ENCODE measurements at regions not wholly inside any gene's neighbourhood (a gene's known extent, or its start where the extent isn't known, plus 50 kb on each side); places are given as distances from the start of the nearest gene placed in this dataset.

- DNase-seq (ENCODE audit: low read depth) = no peak
- TF ChIP-seq, protein P1, sequence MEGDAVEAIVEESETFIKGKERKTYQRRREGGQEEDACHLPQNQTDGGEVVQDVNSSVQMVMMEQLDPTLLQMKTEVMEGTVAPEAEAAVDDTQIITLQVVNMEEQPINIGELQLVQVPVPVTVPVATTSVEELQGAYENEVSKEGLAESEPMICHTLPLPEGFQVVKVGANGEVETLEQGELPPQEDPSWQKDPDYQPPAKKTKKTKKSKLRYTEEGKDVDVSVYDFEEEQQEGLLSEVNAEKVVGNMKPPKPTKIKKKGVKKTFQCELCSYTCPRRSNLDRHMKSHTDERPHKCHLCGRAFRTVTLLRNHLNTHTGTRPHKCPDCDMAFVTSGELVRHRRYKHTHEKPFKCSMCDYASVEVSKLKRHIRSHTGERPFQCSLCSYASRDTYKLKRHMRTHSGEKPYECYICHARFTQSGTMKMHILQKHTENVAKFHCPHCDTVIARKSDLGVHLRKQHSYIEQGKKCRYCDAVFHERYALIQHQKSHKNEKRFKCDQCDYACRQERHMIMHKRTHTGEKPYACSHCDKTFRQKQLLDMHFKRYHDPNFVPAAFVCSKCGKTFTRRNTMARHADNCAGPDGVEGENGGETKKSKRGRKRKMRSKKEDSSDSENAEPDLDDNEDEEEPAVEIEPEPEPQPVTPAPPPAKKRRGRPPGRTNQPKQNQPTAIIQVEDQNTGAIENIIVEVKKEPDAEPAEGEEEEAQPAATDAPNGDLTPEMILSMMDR (conservative IDR thresholded peaks at IDR 0.05; ENCODE audit: low read length) = no peak
- no peak overlapping the region for H3K4me3 ChIP-seq (ENCODE audit: low read length)
These were observed 100.2 kb downstream of the CEBPB start for GRCh38 chr20:50290808-50291207.

DNA sequence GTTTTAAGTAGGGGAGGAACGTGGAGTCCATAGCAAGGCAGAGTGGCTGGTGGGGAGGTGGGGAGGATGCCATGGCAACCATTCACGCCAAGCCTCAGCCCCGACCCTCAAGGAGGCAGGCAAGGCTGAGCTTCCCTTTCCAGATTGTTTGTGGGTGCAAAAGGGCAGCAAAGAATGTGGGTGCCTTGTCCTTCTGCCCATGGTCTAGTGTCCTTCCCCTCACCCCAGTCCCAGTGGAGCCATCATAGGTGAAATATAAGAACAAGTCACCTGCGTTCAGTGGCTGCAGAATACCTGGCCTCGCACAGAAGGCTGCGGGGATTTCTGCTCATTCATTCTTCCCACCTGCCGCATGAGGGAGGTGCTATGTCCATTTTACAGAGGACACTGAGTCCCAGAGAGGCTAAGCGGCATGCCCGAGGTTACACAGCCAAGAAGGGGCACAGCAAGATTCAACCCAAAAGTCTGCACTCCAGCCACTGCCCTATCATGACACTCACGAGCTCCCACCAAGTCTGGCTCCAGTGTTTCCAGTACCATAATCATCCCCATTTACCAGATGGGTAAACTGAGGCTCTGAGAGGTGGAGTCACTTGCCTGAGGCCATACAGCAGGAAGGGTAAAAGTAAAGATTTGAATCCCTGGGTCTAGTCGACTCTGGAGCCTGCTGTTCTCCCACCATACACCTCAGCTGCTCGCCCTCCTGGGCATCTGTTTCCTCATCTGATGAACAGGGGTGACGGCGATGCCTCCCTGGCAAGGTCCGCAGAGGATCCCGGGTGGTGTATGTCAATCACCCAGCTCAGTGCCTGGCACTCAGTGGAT lies 100.8 kb downstream of the CEBPB start:
- TF ChIP-seq, protein P1 (conservative IDR thresholded peaks at IDR 0.05; ENCODE audit: low read length) = no peak
- no peak for DNase-seq (ENCODE audit: low read depth)
- H3K4me3 ChIP-seq (ENCODE audit: low read length) = no peak overlapping the region

DNA sequence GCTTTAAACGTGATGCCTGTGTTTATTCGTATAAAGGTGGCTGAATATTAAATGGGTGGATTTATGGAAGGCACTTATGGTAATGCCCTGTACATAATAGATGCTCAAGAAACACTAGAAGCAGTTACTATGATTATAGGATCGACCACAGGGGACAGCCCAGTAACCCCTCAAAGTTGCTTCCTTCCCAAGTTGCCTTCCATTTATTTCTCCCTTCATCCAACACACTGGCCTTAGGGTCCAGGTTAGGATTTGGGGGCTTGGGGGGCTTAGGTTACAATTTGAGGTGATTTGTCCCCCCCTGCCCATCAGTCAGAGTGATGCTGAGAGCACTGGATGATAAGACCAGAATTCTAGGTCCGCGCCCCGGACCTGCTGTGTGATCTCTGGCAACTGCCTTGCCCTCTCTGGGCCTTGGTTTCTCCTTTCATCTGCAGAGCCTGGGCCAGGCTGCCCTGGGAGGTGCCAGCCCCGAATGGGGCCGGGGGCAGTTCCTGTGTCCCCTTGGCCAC lies 101.5 kb downstream of the CEBPB start:
- no peak overlapping the region for H3K4me3 ChIP-seq (ENCODE audit: low read length)
- DNase-seq (ENCODE audit: low read depth) = no peak
- TF ChIP-seq, protein P1 (conservative IDR thresholded peaks at IDR 0.05; ENCODE audit: low read length) = no peak

GRCh38 chr20:50292591-50293283 lies 102.1 kb downstream of the CEBPB start:
- no peak overlapping the region for H3K4me3 ChIP-seq (ENCODE audit: low read length)
- peak; percentile 97 for DNase-seq (ENCODE audit: low read depth)
- TF ChIP-seq, protein P1 (conservative IDR thresholded peaks at IDR 0.05; ENCODE audit: low read length) = no peak

DNA sequence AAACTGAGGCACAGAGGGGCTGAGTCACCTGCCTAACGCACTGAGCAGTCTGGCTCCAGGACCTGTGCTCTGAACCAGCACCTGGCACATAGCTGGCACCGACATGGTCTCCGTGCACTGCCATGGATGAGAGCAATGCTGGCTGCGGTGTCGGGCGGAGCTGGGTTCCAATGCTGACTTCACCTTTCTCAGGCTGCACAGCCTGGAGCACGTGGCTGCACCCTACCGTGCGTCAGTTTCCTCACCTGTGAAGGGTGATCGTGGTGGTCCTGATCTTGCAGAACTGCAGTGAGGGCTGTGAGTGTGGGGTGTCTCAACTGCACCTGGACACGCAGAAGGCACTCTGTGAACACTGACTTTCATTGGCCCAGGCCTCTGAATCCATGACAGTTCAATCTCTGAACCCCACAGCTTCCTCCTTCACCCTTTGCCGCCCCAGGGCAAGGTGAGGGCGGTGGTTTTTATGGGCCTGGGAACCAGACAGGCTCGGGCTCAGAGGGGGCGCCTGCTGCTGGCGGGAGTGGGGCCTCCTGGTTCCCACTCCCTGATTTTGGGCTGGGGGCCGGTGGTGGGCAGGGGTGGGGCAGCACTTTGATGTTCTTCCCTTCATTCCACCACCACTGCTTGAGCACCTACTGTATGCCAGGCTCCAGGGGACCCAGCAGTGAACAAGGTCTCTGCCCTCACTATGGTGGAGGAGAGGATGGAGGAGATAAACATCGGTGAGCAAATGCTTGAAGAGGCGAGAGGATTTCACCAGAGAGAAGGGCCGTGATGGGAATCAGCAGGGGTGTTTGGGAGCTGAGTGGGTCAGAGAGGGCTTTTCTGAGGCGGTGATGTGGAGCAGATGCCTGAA lies 102.9 kb downstream of the CEBPB start:
- DNase-seq (ENCODE audit: low read depth) = no peak
- H3K4me3 ChIP-seq (ENCODE audit: low read length) = no peak overlapping the region
- TF ChIP-seq, protein P1 (conservative IDR thresholded peaks at IDR 0.05; ENCODE audit: low read length) = no peak

GRCh38 chr20:50294164-50295088 lies 103.8 kb downstream of the CEBPB start:
- H3K4me3 ChIP-seq (ENCODE audit: low read length) = no peak overlapping the region
- TF ChIP-seq, protein P1 (conservative IDR thresholded peaks at IDR 0.05; ENCODE audit: low read length) = no peak
- no peak for DNase-seq (ENCODE audit: low read depth)

All from AG10803 (cell line).